WTC11 (cell line): ENCODE measurements at regions not wholly inside any gene's neighbourhood (a gene's known extent, or its start where the extent isn't known, plus 50 kb on each side); places are given as distances from the start of the nearest gene placed in this dataset.

ENCODE experiments used
- FOXK1 ChIP-seq: sonication (generic); formaldehyde crosslinking; IDR thresholded peaks from 2 replicates; pipeline ENCODE4 v1.8.0; 2022; ENCODE audit warnings: mild to moderate bottlenecking, moderate library complexity, missing genetic modification reagents
- MXD4 ChIP-seq: fragments of 250-450 bp; sonication (Bioruptor Pico); IDR thresholded peaks from 2 replicates; pipeline ENCODE4 v1.8.0; 2021; ENCODE audit warnings: mild to moderate bottlenecking, moderate library complexity, borderline replicate concordance
- NR1H2 ChIP-seq: sonication (generic); formaldehyde crosslinking; IDR thresholded peaks from 2 replicates; pipeline ENCODE4 v1.9.0; 2021; ENCODE audit warnings: mild to moderate bottlenecking, moderate library complexity, missing genetic modification reagents
- ZBTB21 ChIP-seq: sonication (generic); formaldehyde crosslinking; IDR thresholded peaks from 2 replicates; pipeline ENCODE4 v1.8.1; 2023; ENCODE audit warnings: mild to moderate bottlenecking, missing genetic modification reagents, borderline replicate concordance
- TF ChIP-seq, protein P1 (sequence below): fragments of 200-600 bp; IDR thresholded peaks from 2 replicates; pipeline ENCODE4 v1.8.0; 2022; ENCODE audit warnings: antibody characterized with exemption

DNA sequence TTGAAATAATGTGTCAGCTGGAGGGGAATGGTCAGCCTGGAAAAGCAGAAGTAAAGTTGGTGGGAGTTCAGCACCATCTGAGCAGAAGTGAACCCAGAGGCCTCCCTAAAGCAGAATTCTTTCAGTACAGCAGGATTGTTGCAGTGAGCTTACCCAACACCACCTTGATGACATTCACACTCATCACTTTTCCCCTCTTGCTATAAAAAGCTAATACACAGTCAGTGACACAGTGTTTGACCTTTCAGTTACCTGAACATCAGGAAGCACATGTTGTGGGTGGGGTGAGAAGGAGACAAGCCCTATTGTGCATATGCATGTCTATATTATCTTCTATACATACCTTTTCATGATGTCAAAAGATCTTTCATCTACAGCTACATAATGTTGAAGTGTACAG is 624.7 kb upstream of the ZFP42 start:
- TF ChIP-seq ZBTB21 (CRISPR knock-in tag) (no peak), NR1H2 (CRISPR knock-in tag) (no peak), MXD4 (no peak), FOXK1 (CRISPR knock-in tag) (no peak)
- TF ChIP-seq, protein P1, sequence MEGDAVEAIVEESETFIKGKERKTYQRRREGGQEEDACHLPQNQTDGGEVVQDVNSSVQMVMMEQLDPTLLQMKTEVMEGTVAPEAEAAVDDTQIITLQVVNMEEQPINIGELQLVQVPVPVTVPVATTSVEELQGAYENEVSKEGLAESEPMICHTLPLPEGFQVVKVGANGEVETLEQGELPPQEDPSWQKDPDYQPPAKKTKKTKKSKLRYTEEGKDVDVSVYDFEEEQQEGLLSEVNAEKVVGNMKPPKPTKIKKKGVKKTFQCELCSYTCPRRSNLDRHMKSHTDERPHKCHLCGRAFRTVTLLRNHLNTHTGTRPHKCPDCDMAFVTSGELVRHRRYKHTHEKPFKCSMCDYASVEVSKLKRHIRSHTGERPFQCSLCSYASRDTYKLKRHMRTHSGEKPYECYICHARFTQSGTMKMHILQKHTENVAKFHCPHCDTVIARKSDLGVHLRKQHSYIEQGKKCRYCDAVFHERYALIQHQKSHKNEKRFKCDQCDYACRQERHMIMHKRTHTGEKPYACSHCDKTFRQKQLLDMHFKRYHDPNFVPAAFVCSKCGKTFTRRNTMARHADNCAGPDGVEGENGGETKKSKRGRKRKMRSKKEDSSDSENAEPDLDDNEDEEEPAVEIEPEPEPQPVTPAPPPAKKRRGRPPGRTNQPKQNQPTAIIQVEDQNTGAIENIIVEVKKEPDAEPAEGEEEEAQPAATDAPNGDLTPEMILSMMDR, result no peak
